SK-MEL-5 (cell line): ENCODE measurements at regions not wholly inside any gene's neighbourhood (a gene's known extent, or its start where the extent isn't known, plus 50 kb on each side); places are given as distances from the start of the nearest gene placed in this dataset.
"Not testable (repeated sequence)": the region's sequence is repeated elsewhere in the genome, so short reads cannot be mapped to it uniquely, and the experiment has no call there.

Experiments
- DNase-seq: peaks from one replicate; pipeline ENCODE4 v3.0.0-alpha.2; 2016; ENCODE audit warnings: low read depth, low spot score
- in situ Hi-C: cut with HindIII; loops from 2 replicates; pipeline ENCODE4 v1.10.0; 2016; ENCODE audit warnings: low sequenced_read_pairs, high pct_unique_total_duplicates, low pct_unique_long_range_greater_than_20kb

- no peak for DNase-seq
- in situ Hi-C loops = no loop called here
These were observed 104.9 kb upstream of the SLCO6A1 start for GRCh38 chr5:102603670-102604069.

- in situ Hi-C loops = no loop called here
These were observed 109.6 kb upstream of the SLCO6A1 start for GRCh38 chr5:102608414-102608813.

GRCh38 chr5:102611312-102611711, 112.5 kb upstream of the SLCO6A1 start:
- no peak for DNase-seq
- in situ Hi-C loops = no loop called here

More at GRCh38 chr5:102608414-102608813, 109.6 kb upstream of the SLCO6A1 start:
- no peak for DNase-seq

GRCh38 chr5:102613661-102614060, 114.9 kb upstream of the SLCO6A1 start:
- in situ Hi-C loops = no loop called here
- DNase-seq = no peak

- in situ Hi-C loops = no loop called here
- DNase-seq = no peak
These were observed 118.7 kb upstream of the SLCO6A1 start for GRCh38 chr5:102617191-102618187.

- in situ Hi-C loops = no loop called here
- DNase-seq = no peak
These were observed 123.5 kb upstream of the SLCO6A1 start for GRCh38 chr5:102622262-102622661.

- DNase-seq = no peak
- in situ Hi-C loops = no loop called here
These were observed 124.7 kb upstream of the SLCO6A1 start for GRCh38 chr5:102623329-102624065.

GRCh38 chr5:102624405-102624804, 125.6 kb upstream of the SLCO6A1 start:
- in situ Hi-C loops = no loop called here
- no peak for DNase-seq

- no peak for DNase-seq
- in situ Hi-C loops = no loop called here
These were observed 126.7 kb upstream of the SLCO6A1 start for GRCh38 chr5:102625468-102625867.

GRCh38 chr5:102625928-102626327, 127.1 kb upstream of the SLCO6A1 start:
- no peak for DNase-seq
- in situ Hi-C loops = no loop called here

- in situ Hi-C loops = no loop called here
- DNase-seq = no peak
These were observed 127.8 kb upstream of the PAM start for GRCh38 chr5:102627315-102627714.

- in situ Hi-C loops = no loop called here
- DNase-seq = no peak
These were observed 126.5 kb upstream of the PAM start for GRCh38 chr5:102628441-102629175.

GRCh38 chr5:102629827-102630605, 125.1 kb upstream of the PAM start:
- in situ Hi-C loops = no loop called here
- no peak for DNase-seq

- DNase-seq, in situ Hi-C loops: not testable (repeated sequence)
These were observed 119.7 kb upstream of the PAM start for GRCh38 chr5:102635399-102635798.

- in situ Hi-C loops = no loop called here
- DNase-seq = no peak
These were observed 116.8 kb upstream of the PAM start for GRCh38 chr5:102638316-102638715.

GRCh38 chr5:102638912-102639652, 116.0 kb upstream of the PAM start:
- DNase-seq = no peak
- in situ Hi-C loops = no loop called here

GRCh38 chr5:102649731-102650130, 105.4 kb upstream of the PAM start:
- in situ Hi-C loops = no loop called here
- DNase-seq = no peak
